NOMO-1 (cell line): ENCODE measurements at regions not wholly inside any gene's neighbourhood (a gene's known extent, or its start where the extent isn't known, plus 50 kb on each side); places are given as distances from the start of the nearest gene placed in this dataset.

ENCODE experiments used
- DNase-seq, 2 experiments: peaks; one replicate each; lab custom pipeline; 2025; ENCODE audit not compliant: unreplicated experiment in 2 of 2; lab: John Stamatoyannopoulos, UW

DNA sequence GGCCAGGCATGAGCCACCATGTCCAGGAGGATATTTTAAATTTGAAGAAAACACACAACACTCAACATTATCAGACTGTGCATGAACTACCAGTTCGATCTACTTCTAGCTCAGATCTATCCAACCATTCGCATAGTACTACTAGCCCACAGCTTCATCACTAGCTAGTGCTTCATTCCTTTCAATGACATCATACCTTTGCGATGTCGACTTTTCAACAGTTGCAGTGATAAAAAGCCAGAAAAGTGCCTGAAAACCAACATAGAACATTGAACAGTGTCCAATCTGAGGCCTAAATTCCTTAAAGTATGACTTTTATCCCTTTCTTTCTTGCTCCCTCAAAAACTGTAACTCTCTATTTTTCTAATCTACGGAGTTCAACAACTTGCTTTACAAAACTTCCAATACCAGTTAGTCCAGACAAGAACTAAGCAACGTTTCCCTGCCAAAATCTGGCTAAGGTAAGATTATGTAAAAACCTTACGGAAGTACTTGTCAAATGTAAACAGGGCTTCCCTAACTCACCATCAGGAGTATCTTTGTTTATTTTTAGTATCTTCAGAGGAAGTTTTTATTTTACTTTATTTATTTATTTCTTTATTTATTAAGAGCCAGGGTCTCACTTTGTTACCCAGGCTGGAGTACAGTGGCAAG, 434.0 kb upstream of the JARID2 start:
- no peak for DNase-seq

DNA sequence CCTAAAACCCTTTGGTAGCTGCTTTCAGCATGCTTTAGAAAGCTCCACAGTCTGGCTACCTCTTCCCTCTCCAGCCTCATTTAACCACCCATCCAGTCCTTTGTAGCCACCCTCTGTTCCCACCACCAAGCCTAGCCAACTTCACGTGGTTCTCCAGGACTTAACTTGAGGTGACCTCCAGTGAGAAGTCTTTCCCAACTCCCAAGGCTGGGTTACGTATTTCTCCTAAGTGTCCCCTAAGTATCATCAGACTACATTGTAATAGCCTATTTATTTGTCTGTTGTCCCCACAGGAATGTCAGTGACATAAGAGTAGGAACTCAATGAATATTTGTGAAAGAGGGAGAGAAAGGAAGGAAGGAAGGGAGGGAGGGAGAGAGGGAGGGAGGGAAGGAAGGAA, 431.9 kb upstream of the JARID2 start:
- no peak for DNase-seq

DNA sequence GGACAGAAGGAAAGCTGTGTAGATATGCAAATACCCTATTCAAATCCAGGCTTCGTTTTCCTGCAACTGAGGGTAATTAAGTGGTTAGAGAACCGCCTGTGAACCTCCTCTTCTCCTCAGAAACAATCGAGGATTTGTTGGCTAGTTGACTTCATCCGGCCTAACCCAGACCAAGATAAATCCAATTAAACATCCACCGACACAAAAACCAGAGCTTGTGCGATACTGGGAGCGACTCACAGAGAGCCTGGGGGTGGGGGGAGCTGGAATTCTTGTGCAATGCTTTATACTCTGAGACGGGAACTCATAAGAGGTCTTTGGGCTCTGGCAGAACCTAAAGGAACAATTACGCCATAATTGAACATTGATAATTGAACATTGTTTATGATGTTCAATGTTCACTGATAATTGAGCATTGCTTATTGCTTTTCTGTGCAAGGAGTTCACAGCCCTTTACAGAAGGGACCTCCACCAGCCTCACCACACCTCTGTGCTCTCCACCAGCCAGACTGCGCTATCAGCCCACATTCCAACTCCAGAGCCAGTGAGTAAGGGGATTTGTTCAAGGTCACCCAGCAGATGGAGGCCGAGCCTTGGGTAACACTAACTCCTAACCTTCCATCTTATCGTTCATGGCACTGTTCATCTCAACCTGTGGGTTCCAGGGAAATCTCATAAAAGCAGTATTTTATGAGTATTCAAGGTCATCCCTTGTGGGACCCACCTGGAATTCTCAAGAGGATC, 429.6 kb upstream of the JARID2 start:
- peak in 1 of 2 experiments; percentile 35 for DNase-seq

DNA sequence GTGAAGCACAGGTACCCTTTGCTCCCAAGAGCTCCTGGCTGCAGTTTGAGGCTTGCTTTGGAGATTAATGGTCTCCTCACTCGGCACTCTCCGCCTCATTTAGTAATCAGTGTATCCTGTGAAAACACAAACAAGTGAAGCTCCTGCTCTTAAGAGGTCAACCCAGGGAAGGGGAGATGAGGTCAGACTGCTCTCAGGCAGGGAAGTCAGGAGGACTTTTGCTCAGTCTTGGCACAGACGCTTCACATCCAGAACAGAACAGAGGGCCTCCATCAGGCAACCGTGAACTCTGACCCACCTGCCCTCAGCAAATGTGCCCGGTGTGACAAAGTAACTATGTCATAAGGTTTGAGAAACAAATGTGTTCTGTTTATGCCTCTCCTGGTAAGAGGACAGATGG, 428.8 kb upstream of the JARID2 start:
- DNase-seq = no peak

DNA sequence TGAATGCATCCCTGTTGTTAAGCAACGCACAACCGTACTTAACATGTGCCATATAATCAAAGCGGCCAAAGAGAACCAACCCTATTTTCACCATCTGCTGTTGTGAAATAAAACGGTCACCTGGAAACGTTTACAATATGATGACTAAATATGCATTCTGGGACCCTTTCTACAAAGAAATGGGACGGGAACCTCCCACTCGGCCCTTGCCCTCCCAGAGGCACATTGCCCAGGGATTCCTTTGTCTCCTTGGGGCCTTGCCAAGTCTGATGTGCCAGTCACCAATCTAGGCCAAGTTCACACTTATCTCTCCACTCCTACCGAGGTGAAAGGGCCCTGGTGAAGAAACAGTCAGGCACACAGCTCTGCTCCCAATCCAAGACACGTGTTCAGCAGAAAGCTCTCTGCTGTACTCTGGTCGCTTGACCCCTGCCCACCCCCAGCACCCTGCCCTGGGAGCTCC, 427.4 kb upstream of the JARID2 start:
- peak; percentile 87 to 96 for DNase-seq

DNA sequence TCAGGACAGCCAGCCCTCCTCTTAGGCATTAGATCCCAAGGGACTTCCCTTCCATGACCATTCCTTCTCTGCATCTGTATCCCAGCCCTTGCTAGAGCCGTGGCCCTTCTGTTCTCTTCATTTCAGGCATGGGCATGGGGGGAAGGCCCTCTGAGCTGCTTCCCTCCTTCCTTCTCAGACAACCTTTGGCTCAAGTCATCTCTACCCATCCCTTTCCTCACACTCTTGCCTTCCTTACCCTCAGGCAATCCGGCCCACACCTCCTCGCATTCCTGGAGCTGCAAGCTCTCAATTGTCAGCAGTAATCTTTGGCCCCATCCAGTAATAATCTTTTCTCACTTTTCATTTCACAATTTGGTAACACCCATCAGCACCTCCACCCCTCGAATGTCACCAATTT, 426.9 kb upstream of the JARID2 start:
- no peak for DNase-seq

DNA sequence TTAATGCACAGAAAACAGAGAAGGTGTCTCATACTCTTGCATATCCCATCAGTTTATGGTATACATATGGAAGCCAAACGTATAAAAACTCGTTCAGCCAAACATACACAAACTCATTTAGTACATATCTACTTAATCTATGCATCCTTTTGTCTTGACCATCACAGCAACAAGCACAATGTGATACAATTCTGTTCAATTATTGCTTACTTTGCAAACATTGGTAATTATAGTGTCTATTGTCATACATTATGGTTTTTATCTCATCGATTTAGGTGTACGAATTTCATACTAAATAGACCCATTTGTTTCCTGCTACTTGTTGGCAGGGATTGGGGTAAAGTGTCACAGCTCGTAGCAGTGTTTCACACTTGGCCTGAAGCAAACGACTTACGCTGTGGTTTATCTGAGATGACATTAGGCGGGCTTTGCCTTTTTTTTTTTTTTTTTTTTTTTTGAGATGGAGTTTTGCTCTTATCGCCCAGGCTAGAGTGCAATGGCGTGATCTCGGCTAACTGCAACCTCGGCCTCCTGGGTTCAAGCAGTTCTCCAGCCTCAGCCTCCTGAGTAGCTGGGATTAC, 425.9 kb upstream of the JARID2 start:
- no peak for DNase-seq

DNA sequence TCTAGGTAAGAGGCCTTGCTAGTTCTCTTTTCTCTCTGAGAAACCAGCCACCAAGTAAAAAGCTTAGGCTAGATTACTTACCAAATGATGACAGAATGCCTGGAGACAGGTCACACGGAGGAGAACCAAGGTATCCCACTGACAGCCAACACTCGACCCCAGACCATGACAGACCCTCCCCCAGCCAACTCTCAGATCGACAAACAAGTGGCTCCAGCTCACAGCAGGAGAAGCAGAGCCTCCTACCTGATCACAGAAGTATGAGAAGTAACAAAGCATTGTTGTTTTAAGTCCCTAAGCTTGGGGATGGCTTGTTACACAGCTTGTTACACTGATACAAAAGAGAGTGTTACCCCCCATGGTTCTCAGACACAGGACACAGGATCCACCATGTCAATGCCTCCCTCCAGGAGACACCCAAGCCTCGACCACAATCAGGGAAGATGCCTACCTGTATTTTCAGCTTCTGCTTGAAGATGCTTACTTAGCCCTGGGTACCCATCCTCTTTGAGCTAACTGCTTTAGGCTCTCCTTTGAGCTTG, 423.8 kb upstream of the JARID2 start:
- no peak for DNase-seq

DNA sequence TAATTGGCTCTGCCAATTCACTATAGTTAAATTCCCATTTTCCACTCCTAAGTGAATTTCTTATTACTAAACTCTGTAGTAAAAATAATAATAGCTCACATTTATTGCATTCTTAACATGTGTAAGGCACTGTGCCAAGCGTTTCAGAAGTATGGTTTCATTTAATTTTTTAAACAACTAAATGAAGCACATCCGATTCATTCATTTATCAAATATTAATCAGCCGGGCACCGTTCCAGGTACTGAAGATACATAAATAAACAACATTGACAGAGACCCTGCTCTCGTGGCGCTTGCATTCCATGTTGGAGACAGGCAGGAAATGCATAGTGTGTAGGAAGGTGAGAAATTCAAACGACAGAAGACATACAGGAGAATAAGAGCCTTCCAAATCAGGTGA, 423.2 kb upstream of the JARID2 start:
- no peak for DNase-seq

DNA sequence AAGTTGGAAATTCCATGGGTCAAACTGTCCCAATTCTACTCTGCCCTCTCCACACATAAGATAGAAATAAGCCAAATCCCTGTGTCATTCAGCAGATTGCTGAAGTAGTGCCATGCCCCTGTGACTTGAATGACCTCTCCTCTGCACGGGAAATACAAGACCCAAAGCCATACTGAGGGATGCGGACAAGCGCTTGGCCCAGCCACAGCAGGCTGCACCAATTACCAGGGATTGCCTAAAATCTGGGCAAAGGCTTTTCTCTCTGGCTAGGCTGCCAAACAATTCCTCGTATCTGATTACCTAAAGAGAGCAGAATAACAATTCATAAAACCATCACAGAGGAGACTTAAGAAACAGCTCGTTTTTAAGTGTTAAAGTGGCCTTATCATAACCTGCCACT, 421.8 kb upstream of the JARID2 start:
- DNase-seq = peak in 1 of 2 experiments; percentile 14

DNA sequence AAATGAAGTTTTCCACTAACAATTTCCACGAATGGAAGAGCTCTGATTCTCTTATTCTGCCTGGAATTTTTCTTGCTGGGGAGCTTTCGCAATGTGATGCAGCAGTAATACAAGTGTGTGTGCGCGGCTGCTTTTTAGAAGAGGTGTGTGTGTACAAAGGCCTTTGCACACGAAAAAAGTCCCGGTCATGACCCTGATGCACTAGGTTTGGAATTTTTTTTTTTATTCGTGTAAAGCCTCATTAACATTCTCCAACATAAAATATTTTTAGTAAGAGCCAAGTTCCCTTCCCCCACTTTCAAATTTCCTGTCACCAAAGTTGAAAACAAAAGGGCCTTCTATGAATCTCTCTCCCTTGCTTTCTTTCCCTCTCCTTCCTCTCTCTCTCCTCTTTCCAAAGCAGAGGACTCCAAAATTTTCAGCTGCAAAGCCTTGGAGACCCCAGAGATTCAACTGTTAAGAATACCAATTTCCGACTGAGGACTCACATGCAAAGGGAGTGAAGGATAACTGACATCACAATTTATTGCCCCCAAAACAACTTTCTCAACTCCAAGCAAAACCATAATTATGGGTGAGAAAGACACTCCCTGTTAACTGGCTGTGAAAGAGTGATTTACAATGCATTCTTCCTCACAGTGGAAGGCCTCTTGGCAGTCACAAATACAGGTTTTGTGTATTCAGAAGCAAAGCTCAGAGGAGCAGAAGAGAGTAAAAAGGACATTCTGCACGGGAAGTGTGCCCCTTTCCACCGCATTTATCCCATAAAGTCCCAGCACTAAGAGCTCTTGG, 421.2 kb upstream of the JARID2 start:
- DNase-seq = peak; percentile 92 to 97

DNA sequence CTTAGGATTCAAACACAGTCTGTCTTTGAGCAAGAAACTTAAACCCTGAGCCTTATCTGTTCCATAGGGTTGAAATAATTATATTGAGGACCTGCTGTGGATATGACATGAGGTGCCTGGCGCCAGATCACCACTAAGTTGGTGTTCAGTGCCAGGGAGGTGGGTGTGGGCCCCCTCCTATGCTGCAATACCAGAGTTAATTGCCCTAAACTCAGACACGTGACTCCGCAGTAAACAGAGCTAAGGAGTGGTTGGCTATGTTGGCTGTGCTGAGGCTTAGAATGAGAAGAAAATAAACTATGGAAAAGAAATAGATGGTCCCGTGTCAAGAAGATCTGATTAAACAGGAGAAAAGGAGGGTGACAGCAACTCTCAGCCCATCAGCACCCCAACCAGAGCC, 419.4 kb upstream of the JARID2 start:
- peak; percentile 90 to 91 for DNase-seq

DNA sequence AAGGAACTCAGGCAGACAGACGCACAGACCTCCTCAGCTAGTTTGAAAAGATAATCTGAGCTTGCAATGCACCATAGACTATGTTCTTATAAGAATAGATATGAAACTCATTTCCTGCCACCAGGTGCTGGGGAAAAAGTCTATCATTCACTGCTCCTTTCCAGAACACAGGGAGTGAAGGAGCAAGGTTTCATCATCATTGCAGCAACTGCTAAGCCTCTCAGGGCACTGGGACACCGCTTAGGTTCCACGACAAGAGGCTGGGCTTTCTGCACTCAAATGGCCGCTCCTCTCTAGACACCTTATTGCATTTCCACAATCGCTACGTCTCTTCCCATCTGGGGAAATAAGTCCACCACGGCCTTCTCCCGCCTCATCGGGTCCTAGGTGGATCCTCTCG, 418.5 kb upstream of the JARID2 start:
- no peak for DNase-seq

DNA sequence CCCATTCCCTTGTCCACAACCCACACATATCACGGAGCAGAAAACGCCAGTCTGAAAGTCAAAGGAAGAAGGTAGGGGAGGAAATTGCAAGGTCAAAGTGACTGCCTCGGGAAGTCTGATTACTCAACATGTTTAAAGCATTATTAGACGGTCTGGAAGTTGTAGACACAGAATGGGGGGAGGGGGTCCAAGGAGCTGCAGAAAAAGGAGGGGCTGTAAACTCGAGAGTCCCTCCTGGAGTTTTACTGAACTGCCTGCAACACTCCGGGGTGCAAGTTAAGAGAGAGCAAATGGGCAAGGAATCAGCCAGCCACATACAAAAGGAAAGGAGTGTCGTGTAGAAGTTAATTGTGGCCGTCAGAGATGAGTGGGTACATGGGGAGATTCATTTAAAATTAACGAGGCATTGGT, 417.7 kb upstream of the JARID2 start:
- DNase-seq = peak; percentile 45 to 78

DNA sequence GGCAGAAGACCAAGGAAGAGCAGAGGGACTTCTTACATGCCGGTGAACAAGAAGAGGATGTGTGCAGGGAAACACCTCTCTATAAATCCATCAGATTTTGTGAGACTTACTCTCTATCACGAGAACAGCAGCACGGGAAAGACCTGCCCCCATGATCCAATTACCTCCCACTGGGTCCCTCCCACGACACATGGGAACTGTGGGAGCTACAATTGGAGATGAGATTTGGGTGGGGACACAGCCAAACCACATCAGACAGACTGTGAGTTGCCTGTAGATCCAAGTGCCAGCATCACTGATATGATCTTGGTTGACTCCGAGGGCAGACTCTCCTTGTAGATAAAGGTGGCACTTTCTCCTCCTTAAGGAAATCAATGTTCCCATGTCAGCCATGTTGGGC, 414.8 kb upstream of the JARID2 start:
- DNase-seq = no peak

DNA sequence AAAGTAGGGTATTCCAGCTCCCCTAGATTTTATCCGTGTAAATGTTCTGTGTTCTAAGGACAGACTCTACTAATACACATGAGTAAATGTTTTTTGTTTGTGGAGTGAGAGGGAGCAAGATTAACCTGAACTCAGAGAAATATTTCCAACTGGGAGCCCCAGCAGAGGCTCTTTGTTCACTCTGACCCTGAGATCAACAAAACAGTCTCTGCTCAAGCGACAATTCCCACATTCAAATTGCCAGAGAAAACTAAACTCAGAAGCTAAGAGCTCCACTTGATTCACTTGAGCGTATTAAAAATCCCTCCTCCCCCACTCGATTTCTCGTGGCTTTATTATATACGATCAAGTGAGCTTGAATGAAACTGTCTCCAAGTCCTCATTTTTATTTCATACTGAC, 413.9 kb upstream of the JARID2 start:
- DNase-seq = no peak

DNA sequence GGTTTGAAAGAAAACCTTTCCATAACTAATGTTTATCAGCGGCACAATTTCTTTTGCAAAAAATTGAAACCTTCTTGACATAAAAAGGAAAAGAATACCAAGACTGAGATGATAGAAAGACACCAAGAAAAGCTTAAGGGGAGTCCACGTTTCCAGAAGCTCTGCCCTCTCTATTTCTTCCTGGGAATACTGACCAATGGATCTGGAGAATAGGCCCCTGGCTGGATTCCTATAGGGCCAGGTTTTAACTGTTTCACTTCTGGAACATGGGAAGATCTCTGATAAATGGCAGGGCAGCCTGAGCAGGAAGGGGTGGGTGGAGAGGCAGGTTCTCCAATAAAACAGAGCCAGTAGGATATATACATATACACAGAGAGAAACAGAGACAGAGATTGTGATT, 413.4 kb upstream of the JARID2 start:
- DNase-seq = no peak

DNA sequence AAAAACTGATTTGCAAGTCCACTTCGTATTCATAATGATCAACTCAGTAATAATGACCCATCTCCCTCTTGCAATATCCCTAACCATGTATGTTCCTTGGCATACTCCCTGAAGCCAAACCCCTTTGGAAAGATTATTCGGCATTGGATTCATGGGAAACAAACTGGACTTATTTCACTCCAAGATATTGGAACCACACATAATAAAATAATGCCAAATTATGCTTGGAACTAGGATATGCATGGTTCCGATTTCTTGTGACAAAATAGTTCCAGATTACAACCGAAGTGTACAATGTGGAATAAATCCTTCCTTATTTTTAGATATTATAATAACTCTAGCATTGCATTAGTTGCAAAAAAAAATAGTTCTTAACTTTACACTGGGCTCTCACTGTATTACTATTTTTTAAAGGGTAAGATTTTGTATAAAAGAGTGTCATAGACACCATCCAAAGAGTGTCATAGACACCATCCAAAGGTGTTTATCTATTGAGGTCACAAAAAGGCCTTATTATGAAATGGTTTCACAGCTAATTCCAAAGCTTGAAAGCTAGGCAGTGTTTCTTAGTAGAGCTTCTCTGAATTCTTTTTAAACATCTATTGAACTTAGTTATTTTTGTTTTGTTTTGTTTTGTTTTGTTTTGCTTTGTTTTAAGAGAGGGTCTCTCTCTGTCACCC, 410.9 kb upstream of the JARID2 start:
- DNase-seq = no peak

DNA sequence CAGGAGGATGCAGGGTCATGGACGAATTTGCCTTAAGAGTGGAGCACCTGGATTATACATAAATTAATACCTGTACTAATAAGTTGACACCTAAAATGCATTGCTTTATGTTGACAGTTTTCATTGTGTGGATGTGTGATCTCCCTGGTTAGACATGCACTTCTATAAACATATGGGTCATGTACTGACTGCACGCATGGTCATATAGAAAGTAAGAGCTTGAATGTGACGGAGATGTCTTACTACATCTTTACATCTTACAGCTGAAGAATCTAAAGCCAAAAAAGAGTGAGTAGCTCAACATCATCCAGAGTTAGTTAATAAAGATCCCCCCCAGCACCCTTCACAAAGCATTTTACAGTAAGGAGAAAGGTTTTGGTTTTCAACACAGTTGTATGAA, 408.4 kb upstream of the JARID2 start:
- DNase-seq = no peak

DNA sequence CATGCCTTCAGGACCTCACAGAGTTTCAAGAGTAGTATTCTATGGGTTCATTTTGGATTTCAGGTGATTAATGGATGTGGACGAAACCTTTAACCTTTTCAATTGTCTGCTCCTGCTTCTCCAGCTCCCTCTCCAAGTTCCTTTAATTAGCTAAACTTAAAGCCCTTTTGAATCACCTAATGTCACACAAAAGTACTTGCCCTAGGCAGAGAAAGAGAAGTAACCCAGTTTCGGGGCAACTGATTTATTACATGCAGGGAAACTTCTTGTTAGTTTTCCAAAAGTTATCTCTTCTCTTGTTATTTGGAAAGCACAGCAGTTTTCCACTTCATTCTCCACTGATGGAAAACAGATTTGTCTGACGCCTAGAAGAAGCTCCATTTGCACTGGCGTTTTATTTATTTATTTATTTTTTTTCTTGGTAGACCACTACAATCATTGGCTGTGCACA, 407.7 kb upstream of the JARID2 start:
- peak; percentile 54 to 61 for DNase-seq
